ENCODE measurements at regions not wholly inside any gene's neighbourhood (a gene's known extent, or its start where the extent isn't known, plus 50 kb on each side); places are given as distances from the start of the nearest gene placed in this dataset.

DNA sequence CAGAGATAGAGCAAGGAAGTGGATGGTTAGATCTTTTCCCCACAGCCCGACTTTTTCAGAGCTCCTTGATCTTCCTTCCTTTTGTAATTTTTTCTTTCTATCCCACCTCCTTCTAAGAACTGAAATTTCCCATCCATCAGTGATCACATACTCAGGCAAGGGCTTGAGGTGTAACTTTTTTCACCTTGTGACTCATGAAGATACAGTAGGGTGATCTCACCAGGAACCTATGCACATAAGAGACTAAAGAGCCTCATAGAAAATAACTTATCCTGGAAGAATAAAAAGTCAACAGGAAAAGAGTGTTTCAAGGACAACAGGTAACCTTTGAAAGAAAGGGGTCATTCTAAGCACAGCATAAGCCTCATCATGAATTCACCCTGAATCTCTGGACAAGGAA lies 131.2 kb upstream of the HCCS start:
- TF ChIP-seq, protein P1, sequence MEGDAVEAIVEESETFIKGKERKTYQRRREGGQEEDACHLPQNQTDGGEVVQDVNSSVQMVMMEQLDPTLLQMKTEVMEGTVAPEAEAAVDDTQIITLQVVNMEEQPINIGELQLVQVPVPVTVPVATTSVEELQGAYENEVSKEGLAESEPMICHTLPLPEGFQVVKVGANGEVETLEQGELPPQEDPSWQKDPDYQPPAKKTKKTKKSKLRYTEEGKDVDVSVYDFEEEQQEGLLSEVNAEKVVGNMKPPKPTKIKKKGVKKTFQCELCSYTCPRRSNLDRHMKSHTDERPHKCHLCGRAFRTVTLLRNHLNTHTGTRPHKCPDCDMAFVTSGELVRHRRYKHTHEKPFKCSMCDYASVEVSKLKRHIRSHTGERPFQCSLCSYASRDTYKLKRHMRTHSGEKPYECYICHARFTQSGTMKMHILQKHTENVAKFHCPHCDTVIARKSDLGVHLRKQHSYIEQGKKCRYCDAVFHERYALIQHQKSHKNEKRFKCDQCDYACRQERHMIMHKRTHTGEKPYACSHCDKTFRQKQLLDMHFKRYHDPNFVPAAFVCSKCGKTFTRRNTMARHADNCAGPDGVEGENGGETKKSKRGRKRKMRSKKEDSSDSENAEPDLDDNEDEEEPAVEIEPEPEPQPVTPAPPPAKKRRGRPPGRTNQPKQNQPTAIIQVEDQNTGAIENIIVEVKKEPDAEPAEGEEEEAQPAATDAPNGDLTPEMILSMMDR (IDR thresholded peaks at IDR 0.05; ENCODE audit: borderline replicate concordance, extremely low read depth, low read length, poor library complexity, severe bottlenecking) = no peak
- TF ChIP-seq EZH2 (IDR thresholded peaks at IDR 0.05; ENCODE audit: borderline replicate concordance, low read depth, low read length, severe bottlenecking) = no peak

Measured in DND-41 (cell line).